ENCODE measurements at regions not wholly inside any gene's neighbourhood (a gene's known extent, or its start where the extent isn't known, plus 50 kb on each side); places are given as distances from the start of the nearest gene placed in this dataset.

DNA sequence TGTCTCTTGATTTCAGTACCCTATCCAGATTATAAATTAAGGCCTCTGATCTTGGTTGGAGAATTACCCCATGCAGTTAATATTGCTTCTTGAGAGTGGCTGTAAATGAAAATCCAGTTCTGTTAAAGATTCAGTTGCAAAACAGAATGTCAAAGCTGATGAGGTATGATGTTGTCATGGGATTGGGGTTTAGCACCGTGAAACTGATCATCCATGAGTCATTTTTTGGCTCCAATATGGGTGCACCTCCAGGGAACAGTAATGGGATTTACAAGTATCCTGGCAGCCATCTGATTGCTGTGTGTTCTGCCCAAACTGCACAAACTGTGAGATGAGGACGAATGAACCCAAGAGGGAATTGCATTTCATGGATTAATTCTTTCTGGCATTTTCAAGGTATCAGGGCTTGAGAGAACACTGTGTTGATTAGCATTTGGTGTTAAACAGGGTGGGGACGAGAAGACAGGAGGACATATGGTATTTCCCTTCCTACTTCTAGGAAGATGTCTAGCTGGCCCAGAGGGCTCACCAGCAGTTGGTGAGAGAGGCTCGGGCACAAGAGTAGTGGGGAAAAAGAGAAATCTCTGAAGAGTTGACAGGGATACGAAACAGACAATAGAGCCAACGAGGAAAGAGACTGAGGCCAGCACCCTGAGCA is 214.7 kb downstream of the GAS1 start:
- TF ChIP-seq EZH2 (IDR thresholded peaks at IDR 0.05; ENCODE audit: low read depth) = no peak
- TF ChIP-seq, protein P1, sequence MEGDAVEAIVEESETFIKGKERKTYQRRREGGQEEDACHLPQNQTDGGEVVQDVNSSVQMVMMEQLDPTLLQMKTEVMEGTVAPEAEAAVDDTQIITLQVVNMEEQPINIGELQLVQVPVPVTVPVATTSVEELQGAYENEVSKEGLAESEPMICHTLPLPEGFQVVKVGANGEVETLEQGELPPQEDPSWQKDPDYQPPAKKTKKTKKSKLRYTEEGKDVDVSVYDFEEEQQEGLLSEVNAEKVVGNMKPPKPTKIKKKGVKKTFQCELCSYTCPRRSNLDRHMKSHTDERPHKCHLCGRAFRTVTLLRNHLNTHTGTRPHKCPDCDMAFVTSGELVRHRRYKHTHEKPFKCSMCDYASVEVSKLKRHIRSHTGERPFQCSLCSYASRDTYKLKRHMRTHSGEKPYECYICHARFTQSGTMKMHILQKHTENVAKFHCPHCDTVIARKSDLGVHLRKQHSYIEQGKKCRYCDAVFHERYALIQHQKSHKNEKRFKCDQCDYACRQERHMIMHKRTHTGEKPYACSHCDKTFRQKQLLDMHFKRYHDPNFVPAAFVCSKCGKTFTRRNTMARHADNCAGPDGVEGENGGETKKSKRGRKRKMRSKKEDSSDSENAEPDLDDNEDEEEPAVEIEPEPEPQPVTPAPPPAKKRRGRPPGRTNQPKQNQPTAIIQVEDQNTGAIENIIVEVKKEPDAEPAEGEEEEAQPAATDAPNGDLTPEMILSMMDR (conservative IDR thresholded peaks at IDR 0.05) = no peak

Measured in PC-9 (cell line).